ENCODE measurements at regions not wholly inside any gene's neighbourhood (a gene's known extent, or its start where the extent isn't known, plus 50 kb on each side); places are given as distances from the start of the nearest gene placed in this dataset.

DNA sequence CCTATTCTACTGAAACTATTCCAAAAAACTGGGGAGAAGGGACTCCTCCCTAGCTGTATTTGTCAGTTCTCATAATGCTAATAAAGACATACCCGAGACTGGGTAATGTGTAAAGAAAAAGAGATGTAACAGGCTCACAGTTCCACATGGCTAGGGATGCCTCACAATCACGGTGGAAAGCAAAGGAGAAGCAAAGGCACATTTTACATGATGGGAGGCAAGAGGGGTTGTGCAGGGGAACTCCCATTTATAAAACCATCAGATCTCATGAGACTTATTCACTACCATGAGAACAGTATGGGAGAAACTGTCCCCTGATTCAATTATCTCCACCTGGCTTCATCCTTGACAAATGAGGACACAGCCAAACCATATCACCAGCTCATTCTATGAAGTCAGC, 111.2 kb upstream of the RIPOR2 start:
- peaks cover 42% of the 10 kb centered on the region for H3K4me1 ChIP-seq (ENCODE audit: control insufficient read depth, low read length)
- H4K20me1 ChIP-seq (ENCODE audit: control insufficient read depth, insufficient read depth, low read depth, low read length): no peaks in the 10 kb centered on the region
- H3K27me3 ChIP-seq (ENCODE audit: control insufficient read depth, low read length): no peaks in the 10 kb centered on the region
- H3K4me2 ChIP-seq (ENCODE audit: low read length): no peak overlapping the region
- H3K79me2 ChIP-seq (ENCODE audit: control insufficient read depth, low read length): no peaks in the 10 kb centered on the region
- H3K36me3 ChIP-seq (ENCODE audit: control insufficient read depth, low read length): no peaks in the 10 kb centered on the region
- TF ChIP-seq EZH2phosphoT487 (IDR thresholded peaks at IDR 0.05; ENCODE audit: borderline replicate concordance, low read length): no peak
- TF ChIP-seq, protein P1, sequence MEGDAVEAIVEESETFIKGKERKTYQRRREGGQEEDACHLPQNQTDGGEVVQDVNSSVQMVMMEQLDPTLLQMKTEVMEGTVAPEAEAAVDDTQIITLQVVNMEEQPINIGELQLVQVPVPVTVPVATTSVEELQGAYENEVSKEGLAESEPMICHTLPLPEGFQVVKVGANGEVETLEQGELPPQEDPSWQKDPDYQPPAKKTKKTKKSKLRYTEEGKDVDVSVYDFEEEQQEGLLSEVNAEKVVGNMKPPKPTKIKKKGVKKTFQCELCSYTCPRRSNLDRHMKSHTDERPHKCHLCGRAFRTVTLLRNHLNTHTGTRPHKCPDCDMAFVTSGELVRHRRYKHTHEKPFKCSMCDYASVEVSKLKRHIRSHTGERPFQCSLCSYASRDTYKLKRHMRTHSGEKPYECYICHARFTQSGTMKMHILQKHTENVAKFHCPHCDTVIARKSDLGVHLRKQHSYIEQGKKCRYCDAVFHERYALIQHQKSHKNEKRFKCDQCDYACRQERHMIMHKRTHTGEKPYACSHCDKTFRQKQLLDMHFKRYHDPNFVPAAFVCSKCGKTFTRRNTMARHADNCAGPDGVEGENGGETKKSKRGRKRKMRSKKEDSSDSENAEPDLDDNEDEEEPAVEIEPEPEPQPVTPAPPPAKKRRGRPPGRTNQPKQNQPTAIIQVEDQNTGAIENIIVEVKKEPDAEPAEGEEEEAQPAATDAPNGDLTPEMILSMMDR (IDR thresholded peaks at IDR 0.05; ENCODE audit: low read depth, low read length, poor library complexity, severe bottlenecking): no peak
- no peak overlapping the region for H3K27ac ChIP-seq (ENCODE audit: low read depth, low read length)
- peaks cover 4% of the 10 kb centered on the region; the same call in 1 of the 2 replicates for H3F3A ChIP-seq (ENCODE audit: control insufficient read depth, insufficient read depth)
- no peaks in the 10 kb centered on the region; the same call in 1 of the 2 replicates for H3K9me3 ChIP-seq (ENCODE audit: control insufficient read depth, insufficient read depth, low read length)
- no peak overlapping the region for H3K4me3 ChIP-seq (ENCODE audit: low read length)
- H3K9me2 ChIP-seq (replicated peaks; ENCODE audit: control insufficient read depth, low read length): no peaks in the 10 kb centered on the region

DNA sequence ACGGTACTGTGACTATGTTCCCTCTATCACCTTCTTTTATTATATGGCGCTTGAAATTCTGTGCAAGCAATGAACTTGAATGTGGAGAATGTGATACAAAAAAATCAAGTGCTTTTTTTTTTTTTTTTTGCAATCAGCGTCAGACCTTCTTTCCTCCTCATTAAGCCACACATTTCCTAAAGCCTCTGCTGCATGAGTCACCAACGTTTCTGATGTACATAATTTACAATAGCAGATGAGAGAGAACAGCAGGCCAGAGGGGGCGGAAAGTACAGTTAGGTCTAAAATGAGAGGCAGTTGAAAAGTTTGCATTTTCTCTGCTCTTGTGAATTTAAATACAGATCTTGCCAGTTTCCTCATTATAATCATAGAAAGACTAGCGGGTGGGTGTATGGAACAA, 114.6 kb upstream of the RIPOR2 start:
- no peak for TF ChIP-seq EZH2phosphoT487 (IDR thresholded peaks at IDR 0.05; ENCODE audit: borderline replicate concordance, low read length)
- no peaks in the 10 kb centered on the region for H3K27me3 ChIP-seq (ENCODE audit: control insufficient read depth, low read length)
- H3F3A ChIP-seq (ENCODE audit: control insufficient read depth, insufficient read depth): peaks cover 4% of the 10 kb centered on the region; the same call in 1 of the 2 replicates
- no peaks in the 10 kb centered on the region for H3K9me2 ChIP-seq (replicated peaks; ENCODE audit: control insufficient read depth, low read length)
- no peaks in the 10 kb centered on the region; the same call in 1 of the 2 replicates for H3K9me3 ChIP-seq (ENCODE audit: control insufficient read depth, insufficient read depth, low read length)
- H3K4me2 ChIP-seq (ENCODE audit: low read length): peak overlapping the region; percentile 59
- H3K4me3 ChIP-seq (ENCODE audit: low read length): peak overlapping the region; percentile 49
- H3K36me3 ChIP-seq (ENCODE audit: control insufficient read depth, low read length): no peaks in the 10 kb centered on the region
- peak overlapping the region; percentile 48 for H3K27ac ChIP-seq (ENCODE audit: low read depth, low read length)
- peaks cover 62% of the 10 kb centered on the region for H3K4me1 ChIP-seq (ENCODE audit: control insufficient read depth, low read length)
- no peaks in the 10 kb centered on the region for H3K79me2 ChIP-seq (ENCODE audit: control insufficient read depth, low read length)
- no peaks in the 10 kb centered on the region for H4K20me1 ChIP-seq (ENCODE audit: control insufficient read depth, insufficient read depth, low read depth, low read length)

DNA sequence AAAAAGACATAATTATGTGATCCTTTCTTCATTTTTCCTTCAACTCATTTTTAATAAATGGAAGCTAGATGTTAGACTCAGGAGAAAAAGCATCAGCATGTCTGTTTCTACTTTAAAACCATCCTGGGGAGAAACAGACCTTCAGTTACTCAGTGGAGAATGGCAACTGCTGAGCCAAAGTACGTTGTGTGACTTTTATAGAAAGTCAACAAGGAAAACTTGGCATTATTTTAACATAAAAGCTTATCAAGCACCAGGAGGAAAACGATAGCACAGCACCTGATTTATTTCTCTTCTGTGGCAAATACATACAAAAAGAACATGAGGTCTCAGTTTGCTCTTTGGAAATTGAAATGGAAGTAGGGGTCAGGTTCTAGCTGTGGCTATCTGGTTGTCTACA, 115.3 kb upstream of the RIPOR2 start:
- Histone ChIP-seq H3K9me2 (replicated peaks; ENCODE audit: control insufficient read depth, low read length) (no peaks in the 10 kb centered on the region), H4K20me1 (ENCODE audit: control insufficient read depth, insufficient read depth, low read depth, low read length) (no peaks in the 10 kb centered on the region), H3K9me3 (ENCODE audit: control insufficient read depth, insufficient read depth, low read length) (no peaks in the 10 kb centered on the region; the same call in 1 of the 2 replicates), H3F3A (ENCODE audit: control insufficient read depth, insufficient read depth) (peaks cover 4% of the 10 kb centered on the region; the same call in 1 of the 2 replicates), H3K36me3 (ENCODE audit: control insufficient read depth, low read length) (no peaks in the 10 kb centered on the region), H3K79me2 (ENCODE audit: control insufficient read depth, low read length) (no peaks in the 10 kb centered on the region), H3K4me2 (ENCODE audit: low read length) (peak overlapping the region; percentile 59), H3K27me3 (ENCODE audit: control insufficient read depth, low read length) (no peaks in the 10 kb centered on the region), H3K4me3 (ENCODE audit: low read length) (peak overlapping the region; percentile 49), H3K4me1 (ENCODE audit: control insufficient read depth, low read length) (peaks cover 62% of the 10 kb centered on the region), H3K27ac (ENCODE audit: low read depth, low read length) (peak overlapping the region; percentile 48)
- TF ChIP-seq, protein P1 (IDR thresholded peaks at IDR 0.05; ENCODE audit: low read depth, low read length, poor library complexity, severe bottlenecking): no peak
- no peak for TF ChIP-seq EZH2phosphoT487 (IDR thresholded peaks at IDR 0.05; ENCODE audit: borderline replicate concordance, low read length)

DNA sequence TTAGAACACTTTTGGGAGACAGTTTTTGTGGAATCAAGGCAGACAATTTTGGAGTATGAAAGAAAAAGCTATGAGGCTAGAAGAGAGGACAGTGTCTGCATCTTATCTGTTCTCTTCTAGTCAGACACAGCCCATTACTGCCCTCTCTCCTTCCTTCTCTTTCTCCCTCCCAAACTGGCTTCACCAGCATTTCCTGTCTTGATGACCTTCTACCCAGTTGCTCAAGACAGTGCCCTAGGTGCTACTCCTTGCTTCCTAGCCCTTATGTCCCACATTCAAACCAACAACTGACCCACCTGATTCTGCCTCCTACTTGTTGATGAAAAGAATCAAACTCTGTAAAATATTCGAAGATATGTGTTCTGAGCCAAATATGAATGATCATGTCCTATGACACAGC, 116.4 kb upstream of the RIPOR2 start:
- Histone ChIP-seq H3K27me3 (ENCODE audit: control insufficient read depth, low read length) (no peaks in the 10 kb centered on the region), H3K4me1 (ENCODE audit: control insufficient read depth, low read length) (peaks cover 62% of the 10 kb centered on the region), H3K79me2 (ENCODE audit: control insufficient read depth, low read length) (no peaks in the 10 kb centered on the region), H3K36me3 (ENCODE audit: control insufficient read depth, low read length) (no peaks in the 10 kb centered on the region), H4K20me1 (ENCODE audit: control insufficient read depth, insufficient read depth, low read depth, low read length) (no peaks in the 10 kb centered on the region), H3K9me2 (replicated peaks; ENCODE audit: control insufficient read depth, low read length) (no peaks in the 10 kb centered on the region), H3F3A (ENCODE audit: control insufficient read depth, insufficient read depth) (peaks cover 4% of the 10 kb centered on the region; the same call in 1 of the 2 replicates), H3K27ac (ENCODE audit: low read depth, low read length) (no peak overlapping the region), H3K4me3 (ENCODE audit: low read length) (no peak overlapping the region), H3K4me2 (ENCODE audit: low read length) (no peak overlapping the region), H3K9me3 (ENCODE audit: control insufficient read depth, insufficient read depth, low read length) (no peaks in the 10 kb centered on the region; the same call in 1 of the 2 replicates)
- TF ChIP-seq, protein P1 (IDR thresholded peaks at IDR 0.05; ENCODE audit: low read depth, low read length, poor library complexity, severe bottlenecking): no peak
- no peak for TF ChIP-seq EZH2phosphoT487 (IDR thresholded peaks at IDR 0.05; ENCODE audit: borderline replicate concordance, low read length)

Measured in DOHH2 (cell line).